ENCODE measurements at regions not wholly inside any gene's neighbourhood (a gene's known extent, or its start where the extent isn't known, plus 50 kb on each side); places are given as distances from the start of the nearest gene placed in this dataset.

DNA sequence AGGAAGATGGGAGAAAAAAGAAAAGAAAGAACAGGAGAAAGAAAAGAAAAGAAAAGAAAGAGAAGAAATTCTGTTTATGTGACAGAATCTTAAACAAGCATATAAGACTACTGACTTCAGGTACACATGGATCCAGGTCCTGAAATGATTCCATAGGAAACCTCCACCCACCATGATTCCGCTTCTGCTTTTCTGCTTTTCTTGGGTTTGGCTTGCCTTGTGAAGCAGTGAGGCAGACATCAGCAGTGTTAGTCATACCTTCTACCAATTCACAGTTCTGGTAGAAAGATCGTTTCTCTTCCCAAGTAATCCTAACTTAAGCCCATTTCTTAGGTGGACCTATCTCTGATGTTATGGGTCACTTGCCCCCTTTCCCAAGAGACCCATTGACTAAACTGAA lies 660.1 kb upstream of the RBFOX1 start:
- no peak for DNase-seq (ENCODE audit: low spot score)

- no peak for DNase-seq (ENCODE audit: low spot score)
Measured at GRCh38 chr16:6667393-6667792, 665.3 kb upstream of the RBFOX1 start.

DNA sequence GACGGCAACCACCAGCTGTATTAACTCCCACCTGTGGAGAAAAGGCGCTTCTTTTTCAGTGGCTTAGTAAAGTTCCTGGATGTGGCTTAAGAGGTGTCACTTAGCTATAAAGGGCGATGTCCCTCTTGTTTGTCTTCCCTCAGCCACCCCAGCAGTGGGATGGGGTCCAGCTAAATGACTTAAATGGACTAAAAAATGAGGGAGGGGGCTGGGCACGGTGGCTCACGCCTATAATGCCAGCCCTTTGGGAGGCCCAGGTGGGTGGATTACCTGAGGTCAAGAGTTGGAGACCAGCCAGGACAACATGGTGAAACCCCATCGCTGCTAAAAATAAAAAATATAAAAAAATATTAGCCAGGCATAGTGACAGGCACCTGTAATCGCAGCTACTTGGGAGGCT lies 667.5 kb upstream of the RBFOX1 start:
- DNase-seq (ENCODE audit: low spot score) = no peak

DNA sequence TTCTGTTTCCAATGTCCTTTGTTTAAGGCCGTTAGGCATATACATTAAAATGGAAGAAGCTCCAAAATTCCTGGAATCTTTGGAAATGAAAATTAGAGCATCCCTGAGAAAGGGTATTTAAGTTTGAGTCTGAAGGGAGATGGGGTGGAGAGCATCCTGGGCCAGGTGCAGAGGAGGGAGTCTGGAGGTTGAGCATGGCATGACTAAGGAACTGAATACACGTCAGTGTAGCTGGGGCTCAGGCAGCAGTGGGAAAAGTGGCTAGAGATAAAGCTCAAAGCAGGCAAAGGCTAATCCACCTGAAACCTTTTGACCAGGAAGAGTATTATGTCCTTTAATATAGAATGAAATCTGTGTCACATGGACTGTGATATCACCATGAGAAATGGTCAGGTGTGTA lies 669.0 kb upstream of the RBFOX1 start:
- DNase-seq (ENCODE audit: low spot score) = no peak

DNA sequence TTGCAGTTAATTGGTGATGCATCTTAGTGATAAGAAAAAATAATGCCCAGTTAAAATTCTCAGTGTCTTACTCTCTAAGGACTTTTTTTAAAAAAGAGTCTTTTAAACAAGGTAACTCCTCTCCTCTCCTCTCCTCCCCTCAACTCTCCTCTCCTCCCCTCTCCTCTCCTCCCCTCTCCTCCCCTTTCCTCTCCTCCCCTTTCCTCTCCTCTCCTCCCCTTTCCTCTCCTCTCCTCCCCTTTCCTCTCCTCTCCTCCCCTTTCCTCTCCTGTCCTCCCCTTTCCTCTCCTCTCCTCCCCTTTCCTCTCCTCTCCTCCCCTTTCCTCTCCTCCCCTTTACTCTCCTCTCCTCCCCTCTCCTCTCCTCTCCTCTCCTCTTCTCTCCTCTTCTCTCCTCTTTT lies 675.9 kb upstream of the RBFOX1 start:
- DNase-seq (ENCODE audit: low spot score) = no peak

GRCh38 chr16:6646891-6647290 lies 685.8 kb upstream of the RBFOX1 start:
- no peak for DNase-seq (ENCODE audit: low spot score)

DNA sequence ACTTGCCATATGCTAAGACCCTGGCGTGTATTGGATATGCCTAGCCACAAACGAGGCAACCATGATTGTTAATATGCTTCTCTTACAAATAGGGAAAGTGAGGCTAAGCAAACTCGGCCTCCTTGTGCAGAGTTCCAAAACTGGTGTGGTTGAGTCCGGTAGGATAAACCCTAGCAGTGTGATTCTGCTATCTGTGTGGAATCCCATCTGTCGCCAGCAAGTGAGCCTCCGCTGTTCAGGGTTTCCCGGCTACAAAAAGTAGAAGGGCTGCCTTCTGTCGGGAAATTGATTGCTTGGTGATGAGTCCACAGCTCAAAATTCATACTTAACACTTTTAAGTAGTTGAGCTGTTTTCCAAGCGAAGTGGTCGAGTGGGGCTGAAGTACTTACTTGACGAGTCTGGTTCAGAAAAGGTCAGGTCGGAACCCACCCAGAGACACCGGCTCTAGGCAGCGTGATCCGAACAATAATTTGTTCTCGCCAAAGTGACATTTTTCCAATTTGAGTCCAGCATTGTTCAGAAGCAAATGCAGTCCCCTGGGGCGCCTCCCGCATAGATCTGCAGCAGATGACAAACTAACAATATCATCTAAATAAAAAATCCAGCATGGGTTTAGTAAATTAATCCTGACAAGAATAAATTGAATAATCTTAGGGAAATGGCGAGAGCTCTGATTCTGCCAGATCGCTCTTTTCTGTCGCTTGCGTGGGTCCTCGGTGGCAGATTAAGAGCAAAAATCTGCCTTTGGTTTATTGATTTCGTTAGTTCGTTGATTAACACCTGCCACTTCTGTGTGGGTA lies 686.7 kb upstream of the RBFOX1 start:
- no peak for DNase-seq (ENCODE audit: low spot score)

DNA sequence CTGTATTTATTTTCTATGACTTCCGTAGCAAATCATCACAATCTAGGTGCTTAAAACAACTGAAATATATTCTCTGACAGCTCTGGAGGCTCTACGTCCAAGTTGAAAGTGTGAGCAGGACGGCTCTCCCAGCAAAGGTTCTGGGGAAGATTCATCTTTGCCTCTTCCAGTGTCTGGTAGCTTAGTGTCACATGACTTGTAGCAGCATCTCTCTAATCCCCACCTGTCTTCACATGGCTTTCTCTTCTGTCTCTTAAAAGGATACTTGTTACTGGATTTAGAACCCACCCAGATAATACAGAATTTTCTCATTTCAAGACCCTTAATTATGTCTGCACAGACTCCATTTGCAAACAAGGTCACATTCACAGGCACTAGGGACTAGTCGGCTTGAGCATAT lies 687.7 kb upstream of the RBFOX1 start:
- no peak for DNase-seq (ENCODE audit: low spot score)

DNA sequence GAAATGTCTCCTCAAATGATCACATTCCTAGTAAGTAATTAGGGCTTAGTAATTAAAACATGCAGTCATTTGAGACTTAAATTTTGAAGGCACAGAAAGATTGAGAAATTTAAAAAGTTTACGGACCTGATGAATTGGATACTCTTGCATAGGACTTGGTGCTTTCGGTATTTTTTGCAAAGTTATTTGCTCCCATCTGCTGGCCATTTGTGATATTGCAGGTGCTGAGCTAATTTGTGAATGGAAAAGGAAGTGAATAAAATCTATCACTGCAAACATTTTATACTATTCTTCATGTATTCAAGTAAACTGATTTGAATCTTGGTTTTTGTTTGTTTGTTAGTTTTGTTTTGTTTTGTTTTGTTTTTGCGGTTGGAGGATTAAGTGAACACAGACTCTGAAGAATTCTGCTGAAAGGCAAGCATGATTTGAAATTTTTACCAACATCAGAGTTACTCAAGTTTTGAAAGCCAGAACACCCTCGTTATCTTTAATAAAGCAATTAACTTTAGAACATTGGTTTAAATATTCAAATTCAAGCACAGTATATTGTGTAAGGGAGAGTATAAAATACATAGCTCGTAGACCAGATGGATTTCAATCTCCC lies 689.5 kb upstream of the RBFOX1 start:
- DNase-seq (ENCODE audit: low spot score) = peak; percentile 68

DNA sequence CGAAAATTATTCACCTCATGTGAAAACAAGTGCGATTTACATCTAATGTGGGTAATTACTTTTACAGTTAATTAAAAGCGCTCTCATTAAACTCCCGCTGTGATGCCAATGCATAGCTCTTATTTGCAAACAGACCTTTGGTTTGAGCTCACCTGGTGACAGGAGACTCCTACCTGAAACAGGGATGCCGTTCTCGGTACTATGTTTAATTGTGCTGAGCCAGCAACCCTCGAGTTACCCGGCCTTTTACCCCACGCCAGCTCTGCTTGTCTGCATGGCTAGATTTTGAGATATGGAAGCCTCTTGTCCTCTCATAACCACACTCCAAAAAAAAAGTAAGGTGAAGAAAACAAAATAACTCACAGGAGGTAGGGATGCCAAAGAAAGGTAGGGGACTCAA lies 690.4 kb upstream of the RBFOX1 start:
- no peak for DNase-seq (ENCODE audit: low spot score)

- no peak for DNase-seq (ENCODE audit: low spot score)
Measured at GRCh38 chr16:6641091-6641490, 691.6 kb upstream of the RBFOX1 start.

GRCh38 chr16:6636457-6636856 lies 696.2 kb upstream of the RBFOX1 start:
- DNase-seq (ENCODE audit: low spot score) = no peak

DNA sequence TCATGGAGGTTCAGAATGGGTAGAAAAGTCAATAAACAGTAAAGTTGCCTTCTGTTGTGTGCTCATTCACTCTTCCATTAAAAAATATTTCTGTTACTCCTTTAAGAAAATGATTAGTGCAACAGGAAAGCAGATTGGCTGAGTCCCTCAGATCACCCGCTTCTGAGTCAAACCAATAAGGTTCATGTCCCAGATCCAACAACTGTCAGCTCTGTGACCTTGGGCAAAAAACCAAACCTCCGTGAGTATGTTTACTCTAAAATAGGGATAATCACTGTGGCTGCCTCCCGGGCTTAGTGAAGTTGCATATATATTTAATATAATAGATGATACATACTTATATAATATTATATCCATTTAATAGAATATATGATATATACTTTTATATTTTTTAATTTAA lies 698.5 kb upstream of the RBFOX1 start:
- DNase-seq (ENCODE audit: low spot score) = no peak

GRCh38 chr16:6633456-6633855 lies 699.2 kb upstream of the RBFOX1 start:
- DNase-seq (ENCODE audit: low spot score) = no peak

DNA sequence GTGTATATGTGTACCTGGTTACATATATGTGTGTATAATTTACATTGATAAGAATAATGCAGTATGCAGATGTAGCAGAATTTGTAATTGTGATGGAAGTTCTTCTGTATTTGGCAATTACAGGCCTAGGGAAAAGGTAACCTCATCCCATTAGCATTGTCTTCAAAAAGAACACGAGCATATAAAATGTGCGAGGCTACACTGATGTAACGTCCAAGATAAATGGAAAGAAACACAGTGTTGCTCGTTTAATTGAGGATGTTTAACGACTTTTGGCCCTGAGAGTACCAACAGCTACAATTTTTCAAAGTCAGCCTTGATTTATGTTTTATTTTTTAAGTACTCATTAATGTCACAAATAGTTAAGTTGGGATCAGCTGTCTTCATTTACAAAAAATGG lies 703.5 kb upstream of the RBFOX1 start:
- peak; percentile 54 for DNase-seq (ENCODE audit: low spot score)

- DNase-seq (ENCODE audit: low spot score) = peak; percentile 89
Measured at GRCh38 chr16:6625606-6626005, 707.0 kb upstream of the RBFOX1 start.

DNA sequence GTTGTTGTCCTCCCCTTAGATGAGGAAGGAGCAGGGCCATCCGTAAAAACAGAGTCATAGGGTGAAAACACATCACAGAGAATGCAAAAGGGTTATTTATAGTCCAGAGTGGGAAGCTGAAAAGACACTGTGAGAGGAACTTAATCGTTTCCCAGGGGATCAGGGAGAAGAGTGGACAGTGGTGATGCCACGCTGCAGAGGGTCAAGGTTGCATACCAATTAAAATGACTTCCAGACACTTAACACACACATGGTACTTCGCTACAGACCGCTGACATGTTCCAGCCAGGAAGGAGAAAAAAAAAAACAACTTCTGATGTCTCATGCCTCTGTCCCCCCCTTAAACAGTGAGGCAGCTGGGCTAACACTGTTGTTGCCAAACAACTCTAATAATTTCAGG lies 713.8 kb upstream of the RBFOX1 start:
- no peak for DNase-seq (ENCODE audit: low spot score)

DNA sequence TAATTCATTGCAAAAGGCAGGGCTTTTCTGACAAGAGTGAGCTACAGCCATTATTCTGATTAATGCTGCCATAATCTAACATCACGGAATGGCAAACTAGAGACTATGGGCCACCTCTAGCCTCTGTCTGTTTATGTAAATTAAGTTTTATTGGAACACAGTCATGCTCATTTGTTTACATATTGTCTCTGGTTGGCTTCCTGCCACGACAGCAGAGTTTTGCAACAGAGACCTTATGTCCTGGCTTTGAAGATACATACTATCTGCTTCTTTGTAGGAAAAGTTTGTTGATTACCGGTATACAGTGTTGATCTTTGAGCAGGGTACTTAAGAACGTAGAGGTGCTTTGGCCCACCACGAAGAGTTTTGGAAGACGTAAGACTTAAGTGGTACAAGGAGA lies 715.9 kb upstream of the RBFOX1 start:
- no peak for DNase-seq (ENCODE audit: low spot score)

GRCh38 chr16:6615636-6616035 lies 717.0 kb upstream of the RBFOX1 start:
- no peak for DNase-seq (ENCODE audit: low spot score)

DNA sequence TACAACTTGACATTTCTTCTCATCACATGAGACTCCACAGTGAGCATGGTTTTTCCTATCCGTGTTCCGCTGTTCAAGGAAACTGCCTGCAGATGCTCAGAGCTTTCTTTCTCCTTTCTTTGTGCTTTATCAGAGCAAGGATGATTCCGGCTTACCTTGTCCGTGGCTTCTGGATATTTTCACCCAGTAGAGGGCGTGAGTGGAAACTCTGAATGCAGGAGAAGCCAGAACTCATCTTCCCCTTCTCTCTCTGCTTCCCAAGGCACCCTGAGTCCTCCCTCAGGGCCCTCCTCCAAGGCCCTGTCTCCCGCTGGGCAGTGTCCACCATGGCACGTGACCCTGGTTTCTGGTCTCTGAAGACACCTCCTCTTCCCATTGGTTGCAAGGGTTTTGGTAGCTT lies 721.1 kb upstream of the RBFOX1 start:
- DNase-seq (ENCODE audit: low spot score) = no peak

DNA sequence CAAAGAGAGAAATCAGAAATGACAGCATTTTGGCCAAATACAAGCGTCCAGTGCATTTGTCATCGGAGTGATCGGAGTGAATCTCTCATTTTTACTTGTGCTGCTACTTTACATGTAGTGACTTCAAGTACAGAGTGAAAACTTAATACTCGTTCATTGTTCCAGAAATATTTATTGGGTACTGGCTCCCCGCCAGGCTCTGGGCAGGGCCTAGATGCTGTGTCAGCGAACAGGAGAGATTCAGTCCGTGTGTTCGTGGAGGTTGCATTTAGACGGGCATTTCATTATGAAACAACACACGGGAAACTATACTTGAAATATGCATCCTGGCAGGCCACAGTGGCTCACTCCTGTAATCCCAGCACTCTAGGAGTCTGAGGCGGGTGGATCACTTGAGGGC lies 727.2 kb upstream of the RBFOX1 start:
- no peak for DNase-seq (ENCODE audit: low spot score)

DNA sequence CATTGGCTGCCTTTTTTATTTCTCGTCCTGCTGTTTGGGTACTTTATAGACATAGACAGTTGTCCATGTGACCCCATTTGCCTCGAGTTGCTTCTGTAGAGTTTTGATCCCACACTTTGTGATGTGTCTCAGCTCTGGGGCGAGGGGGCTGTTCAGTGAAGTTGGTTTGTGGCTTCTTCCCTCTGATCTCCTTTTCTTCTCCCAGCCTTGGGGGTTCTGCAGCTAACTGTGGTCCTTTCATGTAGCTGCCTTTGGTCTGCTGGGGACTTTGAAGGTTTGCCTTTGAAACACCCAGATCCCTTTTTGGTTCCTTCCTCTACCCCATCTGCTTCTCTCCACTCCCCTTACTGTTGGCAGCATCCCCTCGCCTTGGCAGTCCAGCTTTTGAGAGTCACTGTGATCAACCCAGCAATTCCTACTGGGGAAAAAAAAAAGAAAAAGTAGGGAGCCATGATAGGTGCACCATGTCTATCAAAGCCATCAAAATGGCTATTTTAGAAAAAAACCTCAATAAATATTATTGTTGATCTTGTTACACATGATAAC lies 728.8 kb upstream of the RBFOX1 start:
- no peak for DNase-seq (ENCODE audit: low spot score)

- peak; percentile 35 for DNase-seq (ENCODE audit: low spot score)
Measured at GRCh38 chr16:6602405-6602804, 730.2 kb upstream of the RBFOX1 start.
